ENCODE measurements at regions not wholly inside any gene's neighbourhood (a gene's known extent, or its start where the extent isn't known, plus 50 kb on each side); places are given as distances from the start of the nearest gene placed in this dataset.
A peak's percentile ranks its signal among the peaks of the same experiment; 100 is the strongest.

- no peak for TF ChIP-seq CTCF (IDR thresholded peaks at IDR 0.05; ENCODE audit: low read depth, low read length)
- no peak for TF ChIP-seq POLR2A (IDR thresholded peaks at IDR 0.05; ENCODE audit: extremely low read depth, insufficient read length)
- TF ChIP-seq, protein P1, sequence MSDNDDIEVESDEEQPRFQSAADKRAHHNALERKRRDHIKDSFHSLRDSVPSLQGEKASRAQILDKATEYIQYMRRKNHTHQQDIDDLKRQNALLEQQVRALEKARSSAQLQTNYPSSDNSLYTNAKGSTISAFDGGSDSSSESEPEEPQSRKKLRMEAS (IDR thresholded peaks at IDR 0.05; ENCODE audit: low read depth, low read length): peak; percentile 55; the same call in 1 of the 2 replicates
These were observed 1391.4 kb downstream of the EFNB2 start for GRCh38 chr13:105144020-105144419.

Measured in NB4 (cell line).